GM23338 (cell line): ENCODE measurements at regions not wholly inside any gene's neighbourhood (a gene's known extent, or its start where the extent isn't known, plus 50 kb on each side); places are given as distances from the start of the nearest gene placed in this dataset.

Experiments
- CREB1 ChIP-seq: fragments of 250-450 bp; sonication (Bioruptor Pico); IDR thresholded peaks from 2 replicates; pipeline ENCODE4 v1.5.0; 2020; ENCODE audit warnings: low read depth, mild to moderate bottlenecking, moderate library complexity
- EZH2 ChIP-seq: fragments of 200-600 bp; sonication (generic); IDR thresholded peaks from one replicate; pipeline ENCODE4 v1.8.0; 2017; ENCODE audit warnings: antibody characterized with exemption, mild to moderate bottlenecking, low read depth; ENCODE audit not compliant: unreplicated experiment
- NANOG ChIP-seq: IDR thresholded peaks from 2 replicates; pipeline ENCODE4 v1.6.1; 2016; ENCODE audit warnings: antibody characterized with exemption, borderline replicate concordance
- TF ChIP-seq, protein P1 (sequence below), 2 experiments: fragments of 200-600 bp in 1 of 2; sonication (generic) in 1 of 2; conservative IDR thresholded peaks; 2 replicates each; pipeline versions ENCODE4 v1.5.1 to v1.6.1; 2016 to 2017; ENCODE audit warnings: antibody characterized with exemption in 2 of 2, low read depth in 2 of 2, mild to moderate bottlenecking in 2 of 2, moderate library complexity in 1 of 2
- TF ChIP-seq, protein P2 (sequence below): IDR thresholded peaks from one replicate; pipeline ENCODE4 v1.6.1; 2018; ENCODE audit warnings: antibody characterized with exemption; ENCODE audit not compliant: unreplicated experiment

DNA sequence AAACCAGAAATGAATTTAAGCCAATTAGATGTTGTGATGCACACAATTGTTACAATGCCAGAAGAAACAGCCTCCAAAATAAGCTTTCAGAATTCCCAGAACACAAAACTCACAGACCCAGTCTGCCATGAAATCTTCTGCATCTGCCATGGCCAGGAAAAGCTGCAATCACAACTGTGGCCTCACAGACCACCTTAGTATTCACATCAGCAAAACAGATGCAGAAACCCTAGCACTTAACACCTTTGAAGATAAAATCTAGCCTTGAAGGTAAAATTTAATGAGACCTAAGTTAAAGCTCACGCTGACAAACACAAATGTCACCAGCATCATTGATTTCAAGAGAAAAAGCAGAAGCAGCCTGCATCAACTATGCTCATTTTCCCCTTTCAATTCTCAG lies 566.8 kb upstream of the TMPRSS15 start:
- TF ChIP-seq, protein P1, sequence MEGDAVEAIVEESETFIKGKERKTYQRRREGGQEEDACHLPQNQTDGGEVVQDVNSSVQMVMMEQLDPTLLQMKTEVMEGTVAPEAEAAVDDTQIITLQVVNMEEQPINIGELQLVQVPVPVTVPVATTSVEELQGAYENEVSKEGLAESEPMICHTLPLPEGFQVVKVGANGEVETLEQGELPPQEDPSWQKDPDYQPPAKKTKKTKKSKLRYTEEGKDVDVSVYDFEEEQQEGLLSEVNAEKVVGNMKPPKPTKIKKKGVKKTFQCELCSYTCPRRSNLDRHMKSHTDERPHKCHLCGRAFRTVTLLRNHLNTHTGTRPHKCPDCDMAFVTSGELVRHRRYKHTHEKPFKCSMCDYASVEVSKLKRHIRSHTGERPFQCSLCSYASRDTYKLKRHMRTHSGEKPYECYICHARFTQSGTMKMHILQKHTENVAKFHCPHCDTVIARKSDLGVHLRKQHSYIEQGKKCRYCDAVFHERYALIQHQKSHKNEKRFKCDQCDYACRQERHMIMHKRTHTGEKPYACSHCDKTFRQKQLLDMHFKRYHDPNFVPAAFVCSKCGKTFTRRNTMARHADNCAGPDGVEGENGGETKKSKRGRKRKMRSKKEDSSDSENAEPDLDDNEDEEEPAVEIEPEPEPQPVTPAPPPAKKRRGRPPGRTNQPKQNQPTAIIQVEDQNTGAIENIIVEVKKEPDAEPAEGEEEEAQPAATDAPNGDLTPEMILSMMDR (conservative IDR thresholded peaks at IDR 0.05; ENCODE audit: low read depth in 2 of 2), result no peak
- TF ChIP-seq CREB1, result no peak
- TF ChIP-seq NANOG, result no peak
- no peak for TF ChIP-seq EZH2
- TF ChIP-seq, protein P2, sequence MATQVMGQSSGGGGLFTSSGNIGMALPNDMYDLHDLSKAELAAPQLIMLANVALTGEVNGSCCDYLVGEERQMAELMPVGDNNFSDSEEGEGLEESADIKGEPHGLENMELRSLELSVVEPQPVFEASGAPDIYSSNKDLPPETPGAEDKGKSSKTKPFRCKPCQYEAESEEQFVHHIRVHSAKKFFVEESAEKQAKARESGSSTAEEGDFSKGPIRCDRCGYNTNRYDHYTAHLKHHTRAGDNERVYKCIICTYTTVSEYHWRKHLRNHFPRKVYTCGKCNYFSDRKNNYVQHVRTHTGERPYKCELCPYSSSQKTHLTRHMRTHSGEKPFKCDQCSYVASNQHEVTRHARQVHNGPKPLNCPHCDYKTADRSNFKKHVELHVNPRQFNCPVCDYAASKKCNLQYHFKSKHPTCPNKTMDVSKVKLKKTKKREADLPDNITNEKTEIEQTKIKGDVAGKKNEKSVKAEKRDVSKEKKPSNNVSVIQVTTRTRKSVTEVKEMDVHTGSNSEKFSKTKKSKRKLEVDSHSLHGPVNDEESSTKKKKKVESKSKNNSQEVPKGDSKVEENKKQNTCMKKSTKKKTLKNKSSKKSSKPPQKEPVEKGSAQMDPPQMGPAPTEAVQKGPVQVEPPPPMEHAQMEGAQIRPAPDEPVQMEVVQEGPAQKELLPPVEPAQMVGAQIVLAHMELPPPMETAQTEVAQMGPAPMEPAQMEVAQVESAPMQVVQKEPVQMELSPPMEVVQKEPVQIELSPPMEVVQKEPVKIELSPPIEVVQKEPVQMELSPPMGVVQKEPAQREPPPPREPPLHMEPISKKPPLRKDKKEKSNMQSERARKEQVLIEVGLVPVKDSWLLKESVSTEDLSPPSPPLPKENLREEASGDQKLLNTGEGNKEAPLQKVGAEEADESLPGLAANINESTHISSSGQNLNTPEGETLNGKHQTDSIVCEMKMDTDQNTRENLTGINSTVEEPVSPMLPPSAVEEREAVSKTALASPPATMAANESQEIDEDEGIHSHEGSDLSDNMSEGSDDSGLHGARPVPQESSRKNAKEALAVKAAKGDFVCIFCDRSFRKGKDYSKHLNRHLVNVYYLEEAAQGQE, result no peak
